RPMI8226 (cell line): ENCODE measurements at regions not wholly inside any gene's neighbourhood (a gene's known extent, or its start where the extent isn't known, plus 50 kb on each side); places are given as distances from the start of the nearest gene placed in this dataset.
A peak's percentile ranks its signal among the peaks of the same experiment; 100 is the strongest.
"Not testable (repeated sequence)": the region's sequence is repeated elsewhere in the genome, so short reads cannot be mapped to it uniquely, and the experiment has no call there.

Experiments
- DNase-seq: peaks from one replicate; pipeline ENCODE4 v3.0.0-alpha.2; 2015

DNA sequence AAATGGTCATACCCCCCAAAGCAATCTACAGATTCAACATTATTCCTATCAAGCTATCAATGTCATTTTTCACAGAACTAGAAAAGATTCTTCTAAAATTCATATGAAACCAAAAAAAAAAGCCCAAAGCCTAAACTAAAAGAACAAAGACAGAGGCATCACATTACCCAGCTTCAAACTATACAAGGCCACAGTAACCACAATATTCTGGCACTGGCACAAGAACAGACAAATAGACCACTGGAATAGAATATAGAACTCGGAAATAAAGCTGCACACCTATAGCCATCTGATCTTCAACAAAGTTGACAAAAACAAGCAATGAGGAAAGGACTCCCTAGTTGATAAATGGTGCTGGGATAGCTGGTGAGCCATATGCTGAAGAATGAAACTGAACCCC, 89.2 kb upstream of the PCED1B start:
- no peak for DNase-seq

GRCh38 chr12:46992051-46992450, 87.4 kb upstream of the PCED1B start:
- not testable (repeated sequence) for DNase-seq

GRCh38 chr12:46998811-46999368, 80.5 kb upstream of the PCED1B start:
- DNase-seq: no peak

DNA sequence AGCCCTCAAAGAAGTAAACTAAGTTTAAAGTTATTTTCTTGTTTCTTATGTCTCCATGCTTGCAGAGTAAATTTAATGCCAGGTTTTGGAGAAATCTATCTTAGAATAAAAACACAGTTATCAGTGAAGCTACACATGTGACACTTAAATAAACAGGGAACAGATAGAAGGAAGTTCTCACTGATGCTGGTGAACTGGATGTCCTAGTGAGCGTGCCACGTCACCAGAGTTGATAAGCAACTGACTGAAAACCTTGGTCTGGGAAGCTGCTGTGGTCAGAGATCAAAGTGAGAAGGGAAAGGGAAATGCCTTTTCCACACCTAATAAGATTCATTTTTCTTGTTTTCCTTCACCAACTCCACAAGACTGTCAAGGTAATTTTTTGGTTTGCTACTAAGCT, 74.8 kb upstream of the PCED1B start:
- DNase-seq: no peak

GRCh38 chr12:47007048-47007447, 72.4 kb upstream of the PCED1B start:
- DNase-seq: no peak

DNA sequence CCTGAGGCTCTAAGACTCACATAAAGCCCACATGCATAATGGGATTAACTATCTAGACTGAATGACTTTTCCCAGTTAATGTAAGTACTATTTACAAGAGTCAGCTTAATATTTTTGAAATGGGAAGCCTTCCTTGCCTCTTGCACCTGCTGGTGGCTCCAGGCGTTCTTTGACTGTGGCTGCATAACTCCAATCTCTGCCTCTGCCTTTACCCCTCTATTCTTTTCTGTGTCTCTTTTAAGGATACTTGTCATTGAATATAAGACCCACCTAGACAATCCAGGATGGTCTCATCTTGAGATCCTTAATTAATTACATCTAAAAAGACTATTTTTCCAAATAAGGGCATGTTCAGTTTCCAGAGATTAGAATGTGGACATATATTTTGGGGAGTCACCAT, 66.9 kb upstream of the PCED1B start:
- no peak for DNase-seq

DNA sequence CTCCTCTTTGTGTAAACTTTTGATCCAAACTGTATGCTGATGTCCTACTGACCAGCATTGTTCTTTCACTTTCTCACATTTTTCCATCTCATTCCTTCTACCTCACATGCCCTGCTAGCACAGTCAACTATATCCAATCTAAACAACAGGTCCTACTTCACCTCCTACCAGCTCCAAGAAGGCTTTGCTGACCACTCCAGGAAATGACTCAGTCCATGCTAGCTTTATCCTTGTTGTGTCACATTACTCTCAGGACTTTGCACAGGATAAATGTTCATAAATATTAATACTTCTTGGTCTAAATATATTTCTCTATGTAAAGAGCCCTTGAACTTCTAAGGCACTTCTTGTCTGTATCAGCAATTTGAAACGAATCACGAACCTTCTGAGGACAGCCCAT, 64.9 kb upstream of the PCED1B start:
- DNase-seq: no peak

GRCh38 chr12:47015381-47015780, 64.0 kb upstream of the PCED1B start:
- DNase-seq: no peak

DNA sequence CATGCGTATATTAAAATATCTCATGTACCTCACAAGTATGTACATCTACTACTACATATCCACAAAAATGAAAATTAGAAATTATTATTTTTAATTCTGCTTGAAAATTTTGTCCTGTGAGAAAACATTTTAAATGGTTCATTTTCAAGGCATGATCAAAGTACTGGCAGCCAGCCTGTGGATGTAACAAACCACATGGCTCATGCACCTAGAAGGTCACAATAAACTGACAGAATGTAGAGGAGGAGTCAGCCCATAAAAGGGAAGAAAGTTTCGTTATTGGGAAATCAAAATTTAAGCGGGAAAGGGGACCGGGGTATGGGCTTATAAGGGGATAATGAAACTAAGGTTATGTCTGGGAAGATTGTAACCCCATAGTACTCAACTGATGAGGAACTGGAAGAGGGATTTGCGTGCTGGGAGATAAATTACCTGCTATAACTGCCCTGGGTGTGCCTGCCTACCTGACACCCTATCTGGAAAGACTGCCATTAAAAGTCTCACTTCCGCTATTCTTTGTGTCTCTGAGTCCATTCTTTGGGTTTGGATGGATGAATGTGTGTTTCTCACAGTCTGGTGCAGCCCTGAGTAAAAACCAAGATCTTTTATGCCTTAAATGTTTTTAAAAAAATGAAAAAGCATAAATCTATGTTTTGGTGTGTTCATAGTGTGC, 62.2 kb upstream of the PCED1B start:
- peak; percentile 18 for DNase-seq

DNA sequence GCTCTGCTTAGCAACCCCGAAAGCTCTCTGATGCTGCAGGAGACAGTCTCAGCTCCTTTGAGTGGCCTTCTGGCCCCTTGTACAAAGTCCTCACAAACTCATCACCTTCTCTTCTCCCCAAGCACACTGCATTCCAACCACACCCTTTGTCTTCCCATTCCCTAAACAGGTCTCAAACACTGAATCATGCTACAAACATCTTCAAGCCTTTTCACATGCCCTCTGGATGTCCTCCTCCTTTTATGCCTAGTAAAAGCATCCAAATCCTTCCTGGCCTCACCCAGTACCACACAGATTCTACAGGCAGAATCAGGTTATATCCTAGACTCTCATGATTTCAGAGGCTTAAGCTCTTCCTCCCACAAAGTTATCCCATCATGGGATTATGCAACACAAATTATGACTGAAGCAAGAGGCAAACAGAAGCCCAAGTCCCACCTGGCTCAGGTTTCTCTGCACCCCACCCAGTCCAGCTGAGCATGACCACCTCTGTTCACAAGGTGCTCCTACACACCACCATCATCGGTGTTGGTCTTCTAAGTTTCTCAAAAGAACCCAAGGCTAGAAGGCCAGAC, 61.4 kb upstream of the PCED1B start:
- DNase-seq: no peak

DNA sequence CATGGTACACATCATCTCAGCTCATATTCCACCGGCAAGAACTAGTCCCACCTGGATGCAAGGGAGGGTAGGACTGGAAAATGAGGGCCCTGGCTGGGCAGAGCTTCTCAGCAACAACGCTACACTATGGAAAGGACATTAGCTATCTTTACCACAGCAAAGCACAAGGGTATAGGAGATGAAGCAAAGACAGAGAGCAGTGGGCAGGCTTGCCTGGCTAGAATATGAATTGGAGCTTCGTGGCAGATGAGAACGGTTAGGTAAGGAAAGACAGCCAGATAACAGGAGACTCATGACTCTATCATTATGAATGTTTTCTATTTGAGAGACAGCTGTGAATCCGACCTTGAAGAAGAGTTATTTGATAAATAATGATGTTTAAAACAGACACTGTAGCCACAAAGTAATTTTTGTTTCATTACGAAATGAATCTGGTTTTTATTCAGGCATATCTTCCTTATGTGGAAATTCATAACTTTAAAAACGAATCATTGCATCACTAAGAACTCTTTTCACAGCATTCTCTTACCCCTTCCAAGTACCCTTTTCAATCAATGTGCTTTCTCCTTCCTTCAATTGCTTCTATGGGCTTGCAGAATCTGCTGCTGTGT, 59.1 kb upstream of the PCED1B start:
- no peak for DNase-seq

GRCh38 chr12:47021298-47021697, 58.1 kb upstream of the PCED1B start:
- DNase-seq: peak; percentile 47

GRCh38 chr12:47022296-47022695, 57.1 kb upstream of the PCED1B start:
- no peak for DNase-seq

DNA sequence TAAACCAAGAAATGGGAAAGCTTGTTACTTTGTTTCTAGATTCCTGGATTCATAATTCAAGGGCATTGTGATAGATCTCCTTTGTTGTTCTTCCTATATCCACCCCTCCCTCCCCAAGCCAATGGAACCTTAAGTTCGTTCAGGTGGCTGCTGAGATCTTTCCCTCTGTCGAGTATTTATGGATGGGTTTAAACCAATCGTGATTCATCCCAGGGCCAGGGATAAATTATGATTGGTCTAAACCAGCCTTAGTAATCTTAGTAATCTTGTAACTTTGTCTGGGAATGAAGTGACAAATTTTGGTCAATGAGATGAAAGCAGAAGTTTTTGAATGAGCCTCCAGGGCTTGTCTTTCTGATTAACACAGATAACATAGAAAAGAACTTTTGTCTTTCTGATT, 56.1 kb upstream of the PCED1B start:
- no peak for DNase-seq

DNA sequence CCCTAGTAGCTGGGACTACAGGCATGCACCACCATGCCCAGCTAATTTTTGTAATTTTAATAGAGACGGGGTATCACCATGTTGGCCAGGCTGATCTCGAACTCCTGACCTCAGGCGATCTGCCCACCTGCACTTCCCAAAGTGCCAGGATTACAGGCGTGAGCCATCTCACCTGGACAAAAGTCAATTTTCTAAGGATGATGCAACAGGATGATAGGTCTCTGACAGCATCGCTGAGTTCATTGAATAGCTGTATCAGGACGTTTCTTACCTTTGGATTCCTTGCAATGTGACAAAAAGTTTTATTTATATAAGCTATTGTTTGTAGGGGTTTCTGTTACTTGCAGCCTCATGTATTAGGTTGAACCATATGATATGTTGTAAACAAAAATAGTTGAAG, 55.5 kb upstream of the PCED1B start:
- DNase-seq: no peak

- DNase-seq: no peak
Measured at GRCh38 chr12:47024463-47024862, 55.0 kb upstream of the PCED1B start.

GRCh38 chr12:47025349-47025748, 54.1 kb upstream of the PCED1B start:
- no peak for DNase-seq

GRCh38 chr12:47025798-47026197, 53.6 kb upstream of the PCED1B start:
- no peak for DNase-seq

DNA sequence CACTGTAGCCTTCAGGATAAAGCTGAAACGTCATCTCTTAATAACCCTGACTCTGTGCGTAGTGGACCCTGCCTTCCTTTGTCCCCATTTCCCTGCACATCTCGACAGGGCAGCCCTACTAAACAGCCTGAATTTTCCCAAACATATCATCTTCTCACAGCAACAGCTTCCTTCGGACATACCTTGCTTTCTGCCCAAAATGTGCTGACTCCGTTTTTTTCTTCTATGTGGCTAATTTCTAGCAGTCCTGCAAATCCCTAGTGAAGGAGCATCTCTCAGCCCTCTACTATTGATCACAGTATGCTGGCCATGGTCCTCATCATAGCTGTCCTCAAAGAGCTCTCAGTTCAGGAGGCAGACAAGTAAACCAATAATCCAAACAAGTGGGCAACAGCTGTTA, 53.1 kb upstream of the PCED1B start:
- no peak for DNase-seq
